ENCODE measurements at regions not wholly inside any gene's neighbourhood (a gene's known extent, or its start where the extent isn't known, plus 50 kb on each side); places are given as distances from the start of the nearest gene placed in this dataset.

DNA sequence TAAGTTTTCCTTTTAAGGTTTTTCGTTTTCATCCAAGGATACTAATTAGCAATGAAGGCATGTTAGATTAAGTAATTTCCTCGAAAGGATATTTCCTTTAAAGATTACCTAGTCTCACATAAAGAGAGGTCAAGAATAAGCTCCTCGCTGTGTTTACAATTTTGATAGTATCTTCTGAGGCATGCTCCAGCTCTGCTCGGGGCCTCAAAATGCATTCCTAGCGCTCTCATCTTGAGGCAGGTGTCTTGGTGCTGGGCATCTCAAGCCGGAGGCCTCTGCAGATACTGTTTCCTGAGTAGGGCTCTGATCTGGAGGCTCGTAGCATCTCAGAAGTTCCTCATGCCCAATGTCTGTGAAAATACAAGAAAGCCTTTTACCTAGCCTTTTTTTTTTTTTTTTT, 128.6 kb upstream of the SNX19 start:
- intact Hi-C loops (cut with DNase I) = no loop called here
- DNase-seq (ENCODE audit: extremely low spot score in 2 of 2) = no peak
- Histone ChIP-seq H3K9me3 (no peaks in the 10 kb centered on the region), H3K4me3 (no peak overlapping the region), H3K27ac (no peak overlapping the region), H3K27me3 (no peaks in the 10 kb centered on the region), H3K36me3 (no peaks in the 10 kb centered on the region), H3K4me1 (no peaks in the 10 kb centered on the region)
- TF ChIP-seq, protein P1, sequence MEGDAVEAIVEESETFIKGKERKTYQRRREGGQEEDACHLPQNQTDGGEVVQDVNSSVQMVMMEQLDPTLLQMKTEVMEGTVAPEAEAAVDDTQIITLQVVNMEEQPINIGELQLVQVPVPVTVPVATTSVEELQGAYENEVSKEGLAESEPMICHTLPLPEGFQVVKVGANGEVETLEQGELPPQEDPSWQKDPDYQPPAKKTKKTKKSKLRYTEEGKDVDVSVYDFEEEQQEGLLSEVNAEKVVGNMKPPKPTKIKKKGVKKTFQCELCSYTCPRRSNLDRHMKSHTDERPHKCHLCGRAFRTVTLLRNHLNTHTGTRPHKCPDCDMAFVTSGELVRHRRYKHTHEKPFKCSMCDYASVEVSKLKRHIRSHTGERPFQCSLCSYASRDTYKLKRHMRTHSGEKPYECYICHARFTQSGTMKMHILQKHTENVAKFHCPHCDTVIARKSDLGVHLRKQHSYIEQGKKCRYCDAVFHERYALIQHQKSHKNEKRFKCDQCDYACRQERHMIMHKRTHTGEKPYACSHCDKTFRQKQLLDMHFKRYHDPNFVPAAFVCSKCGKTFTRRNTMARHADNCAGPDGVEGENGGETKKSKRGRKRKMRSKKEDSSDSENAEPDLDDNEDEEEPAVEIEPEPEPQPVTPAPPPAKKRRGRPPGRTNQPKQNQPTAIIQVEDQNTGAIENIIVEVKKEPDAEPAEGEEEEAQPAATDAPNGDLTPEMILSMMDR (IDR thresholded peaks at IDR 0.05) = no peak
- no peak for TF ChIP-seq POLR2A (IDR thresholded peaks at IDR 0.05)
- TF ChIP-seq POLR2AphosphoS5 (IDR thresholded peaks at IDR 0.05; ENCODE audit: insufficient read depth in 1 of 2, low read depth in 1 of 2) = no peak

- DNase-seq (ENCODE audit: extremely low spot score in 2 of 2) = no peak
- Histone ChIP-seq H3K4me3 (no peak overlapping the region), H3K4me1 (no peaks in the 10 kb centered on the region), H3K36me3 (no peaks in the 10 kb centered on the region), H3K9me3 (no peaks in the 10 kb centered on the region), H3K27me3 (no peaks in the 10 kb centered on the region), H3K27ac (no peak overlapping the region)
- TF ChIP-seq, protein P1 (IDR thresholded peaks at IDR 0.05) = no peak
- TF ChIP-seq POLR2AphosphoS5 (IDR thresholded peaks at IDR 0.05; ENCODE audit: insufficient read depth in 1 of 2, low read depth in 1 of 2) (no peak), POLR2A (IDR thresholded peaks at IDR 0.05) (no peak)
- intact Hi-C loops (cut with DNase I) = no loop called here
Observed at GRCh38 chr11:131052367-131052766, 136.1 kb upstream of the SNX19 start.

DNA sequence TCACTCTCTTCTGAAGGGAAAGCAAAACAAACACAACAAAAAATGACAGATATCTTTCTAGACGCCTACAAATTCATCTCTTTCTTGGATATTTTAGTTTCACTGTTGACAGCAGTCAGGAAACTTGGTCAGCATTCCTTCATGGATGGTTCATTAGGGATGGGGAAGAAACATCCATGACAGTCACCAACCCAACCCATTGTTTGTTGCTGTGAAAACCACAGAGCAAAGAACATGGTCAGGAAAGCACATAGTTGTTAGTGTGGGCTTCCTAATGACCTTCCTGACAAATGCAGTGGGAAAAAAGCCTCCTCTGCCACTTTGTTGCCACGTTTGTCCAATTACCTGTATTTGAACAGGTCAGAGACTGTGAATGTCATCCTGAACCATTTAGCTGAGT, 139.8 kb upstream of the SNX19 start:
- no peak overlapping the region for H3K27ac ChIP-seq
- H3K4me1 ChIP-seq = no peaks in the 10 kb centered on the region
- intact Hi-C loops (cut with DNase I) = no loop called here
- no peak overlapping the region for H3K4me3 ChIP-seq
- no peaks in the 10 kb centered on the region for H3K27me3 ChIP-seq
- H3K36me3 ChIP-seq = no peaks in the 10 kb centered on the region
- no peak for DNase-seq (ENCODE audit: extremely low spot score in 2 of 2)
- H3K9me3 ChIP-seq = no peaks in the 10 kb centered on the region
- no peak for TF ChIP-seq POLR2AphosphoS5 (IDR thresholded peaks at IDR 0.05; ENCODE audit: insufficient read depth in 1 of 2, low read depth in 1 of 2)

DNA sequence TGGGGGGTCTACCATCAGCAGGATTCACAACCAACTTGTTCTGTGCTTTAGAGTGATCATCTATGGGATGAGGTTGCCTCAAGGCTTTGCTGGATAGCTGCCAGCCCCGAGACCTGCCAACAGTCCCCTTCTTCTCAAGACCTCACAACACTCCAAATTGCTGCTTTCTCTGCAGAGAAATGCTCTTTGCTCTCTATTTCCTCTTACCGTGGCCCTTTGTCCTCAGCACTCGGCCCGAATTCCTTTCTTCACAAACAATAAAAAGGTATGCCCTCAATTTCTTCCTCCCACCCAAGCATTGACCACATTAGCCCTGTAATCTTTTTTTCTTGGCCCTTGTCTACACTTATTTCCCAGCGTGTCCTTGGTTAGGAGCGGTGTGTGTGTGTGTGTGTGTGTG, 147.4 kb upstream of the SNX19 start:
- Histone ChIP-seq H3K4me3 (no peak overlapping the region), H3K4me1 (no peaks in the 10 kb centered on the region), H3K27ac (no peak overlapping the region), H3K36me3 (no peaks in the 10 kb centered on the region), H3K9me3 (no peaks in the 10 kb centered on the region), H3K27me3 (no peaks in the 10 kb centered on the region)
- TF ChIP-seq POLR2A (IDR thresholded peaks at IDR 0.05) (no peak), POLR2AphosphoS5 (IDR thresholded peaks at IDR 0.05; ENCODE audit: insufficient read depth in 1 of 2, low read depth in 1 of 2) (no peak)
- TF ChIP-seq, protein P1 (IDR thresholded peaks at IDR 0.05) = no peak
- no peak for DNase-seq (ENCODE audit: extremely low spot score in 2 of 2)
- intact Hi-C loops (cut with DNase I) = no loop called here

- Histone ChIP-seq H3K27ac (no peak overlapping the region), H3K4me1 (no peaks in the 10 kb centered on the region), H3K4me3 (no peak overlapping the region), H3K27me3 (no peaks in the 10 kb centered on the region), H3K9me3 (no peaks in the 10 kb centered on the region), H3K36me3 (no peaks in the 10 kb centered on the region)
- no peak for DNase-seq (ENCODE audit: extremely low spot score in 2 of 2)
- intact Hi-C loops (cut with DNase I) = no loop called here
- TF ChIP-seq, protein P1 (IDR thresholded peaks at IDR 0.05) = peak in 2 of 3 experiments; percentile 20 to 47
- no peak for TF ChIP-seq POLR2A (IDR thresholded peaks at IDR 0.05)
- TF ChIP-seq POLR2AphosphoS5 (IDR thresholded peaks at IDR 0.05; ENCODE audit: insufficient read depth in 1 of 2, low read depth in 1 of 2) = no peak
Observed at GRCh38 chr11:131064373-131064991, 148.2 kb upstream of the SNX19 start.
